ENCODE measurements at regions not wholly inside any gene's neighbourhood (a gene's known extent, or its start where the extent isn't known, plus 50 kb on each side); places are given as distances from the start of the nearest gene placed in this dataset.

- H3K27ac ChIP-seq (ENCODE audit: low read depth in 1 of 2, low read length in 1 of 2): no peak overlapping the region
- no peaks in the 10 kb centered on the region for H3K4me1 ChIP-seq (ENCODE audit: control insufficient read depth in 2 of 2, insufficient read depth in 2 of 2, low read length in 2 of 2)
- no peak for DNase-seq (ENCODE audit: low read depth in 6 of 9, low spot score in 9 of 9)
- no peaks in the 10 kb centered on the region for H3K36me3 ChIP-seq (ENCODE audit: control insufficient read depth in 2 of 2, insufficient read depth in 2 of 2, low read length in 1 of 2)
- no peaks in the 10 kb centered on the region for H3K9me3 ChIP-seq (ENCODE audit: control insufficient read depth in 2 of 2, insufficient read depth in 1 of 2, low read length in 1 of 2)
- WGBS: 98% methylated on average over 6 of the region's 6 CpGs
- no peak overlapping the region for H3K4me3 ChIP-seq (ENCODE audit: low read length in 2 of 2)
- no peaks in the 10 kb centered on the region for H3K27me3 ChIP-seq (ENCODE audit: control insufficient read depth in 2 of 2, insufficient read depth in 1 of 2, low read length in 1 of 2)
Observed at GRCh38 chr15:91793771-91794170, 59.7 kb upstream of the SLCO3A1 start.

GRCh38 chr15:91795235-91795634 lies 58.3 kb upstream of the SLCO3A1 start:
- H3K27ac ChIP-seq (ENCODE audit: low read depth in 1 of 2, low read length in 1 of 2): no peak overlapping the region
- 94% methylated on average over 1 of the region's 1 CpG for WGBS

GRCh38 chr15:91801836-91802534 lies 51.5 kb upstream of the SLCO3A1 start:
- no peak for DNase-seq (ENCODE audit: low read depth in 6 of 9, low spot score in 9 of 9)
- Histone ChIP-seq H3K36me3 (ENCODE audit: control insufficient read depth in 2 of 2, insufficient read depth in 2 of 2, low read length in 1 of 2) (no peaks in the 10 kb centered on the region), H3K9me3 (ENCODE audit: control insufficient read depth in 2 of 2, insufficient read depth in 1 of 2, low read length in 1 of 2) (no peaks in the 10 kb centered on the region), H3K27me3 (ENCODE audit: control insufficient read depth in 2 of 2, insufficient read depth in 1 of 2, low read length in 1 of 2) (no peaks in the 10 kb centered on the region), H3K4me3 (ENCODE audit: low read length in 2 of 2) (no peak overlapping the region), H3K27ac (ENCODE audit: low read depth in 1 of 2, low read length in 1 of 2) (no peak overlapping the region), H3K4me1 (ENCODE audit: control insufficient read depth in 2 of 2, insufficient read depth in 2 of 2, low read length in 2 of 2) (no peaks in the 10 kb centered on the region)
- WGBS: 92% methylated on average over 9 of the region's 9 CpGs

More at GRCh38 chr15:91795235-91795634, 58.3 kb upstream of the SLCO3A1 start:
- DNase-seq (ENCODE audit: low read depth in 6 of 9, low spot score in 9 of 9): no peak
- Histone ChIP-seq H3K36me3 (ENCODE audit: control insufficient read depth in 2 of 2, insufficient read depth in 2 of 2, low read length in 1 of 2) (no peaks in the 10 kb centered on the region), H3K27me3 (ENCODE audit: control insufficient read depth in 2 of 2, insufficient read depth in 1 of 2, low read length in 1 of 2) (no peaks in the 10 kb centered on the region), H3K9me3 (ENCODE audit: control insufficient read depth in 2 of 2, insufficient read depth in 1 of 2, low read length in 1 of 2) (no peaks in the 10 kb centered on the region), H3K4me1 (ENCODE audit: control insufficient read depth in 2 of 2, insufficient read depth in 2 of 2, low read length in 2 of 2) (no peaks in the 10 kb centered on the region), H3K4me3 (ENCODE audit: low read length in 2 of 2) (no peak overlapping the region)

- 94% methylated on average over 6 of the region's 6 CpGs for WGBS
- no peak for DNase-seq (ENCODE audit: low read depth in 6 of 9, low spot score in 9 of 9)
- no peaks in the 10 kb centered on the region for H3K36me3 ChIP-seq (ENCODE audit: control insufficient read depth in 2 of 2, insufficient read depth in 2 of 2, low read length in 1 of 2)
Observed at GRCh38 chr15:91803260-91803659, 50.2 kb upstream of the SLCO3A1 start.

More at GRCh38 chr15:91803260-91803659, 50.2 kb upstream of the SLCO3A1 start:
- Histone ChIP-seq H3K27me3 (ENCODE audit: control insufficient read depth in 2 of 2, insufficient read depth in 1 of 2, low read length in 1 of 2) (no peaks in the 10 kb centered on the region), H3K4me3 (ENCODE audit: low read length in 2 of 2) (no peak overlapping the region), H3K9me3 (ENCODE audit: control insufficient read depth in 2 of 2, insufficient read depth in 1 of 2, low read length in 1 of 2) (no peaks in the 10 kb centered on the region), H3K27ac (ENCODE audit: low read depth in 1 of 2, low read length in 1 of 2) (no peak overlapping the region), H3K4me1 (ENCODE audit: control insufficient read depth in 2 of 2, insufficient read depth in 2 of 2, low read length in 2 of 2) (no peaks in the 10 kb centered on the region)
